GM12891 (cell line): ENCODE measurements at regions not wholly inside any gene's neighbourhood (a gene's known extent, or its start where the extent isn't known, plus 50 kb on each side); places are given as distances from the start of the nearest gene placed in this dataset.

ENCODE experiments used
- POLR2A ChIP-seq: IDR thresholded peaks from 2 replicates; pipeline ENCODE4 v1.6.1; 2011; ENCODE audit warnings: low read depth, low read length, control low read depth
- POLR2AphosphoS5 ChIP-seq: IDR thresholded peaks from 2 replicates; pipeline ENCODE4 v1.6.1; 2011; ENCODE audit warnings: low read depth, low read length, control low read depth
- POU2F2 ChIP-seq: IDR thresholded peaks from 2 replicates; pipeline ENCODE4 v1.6.1; 2011; ENCODE audit warnings: low read depth, mild to moderate bottlenecking, control low read depth, low read length, moderate library complexity
- SPI1 ChIP-seq: IDR thresholded peaks from 2 replicates; pipeline ENCODE4 v1.6.1; 2011; ENCODE audit warnings: low read depth, low read length, control low read depth
- TAF1 ChIP-seq: IDR thresholded peaks from 2 replicates; pipeline ENCODE4 v1.6.1; 2011; ENCODE audit warnings: low read depth, low read length, control low read depth

DNA sequence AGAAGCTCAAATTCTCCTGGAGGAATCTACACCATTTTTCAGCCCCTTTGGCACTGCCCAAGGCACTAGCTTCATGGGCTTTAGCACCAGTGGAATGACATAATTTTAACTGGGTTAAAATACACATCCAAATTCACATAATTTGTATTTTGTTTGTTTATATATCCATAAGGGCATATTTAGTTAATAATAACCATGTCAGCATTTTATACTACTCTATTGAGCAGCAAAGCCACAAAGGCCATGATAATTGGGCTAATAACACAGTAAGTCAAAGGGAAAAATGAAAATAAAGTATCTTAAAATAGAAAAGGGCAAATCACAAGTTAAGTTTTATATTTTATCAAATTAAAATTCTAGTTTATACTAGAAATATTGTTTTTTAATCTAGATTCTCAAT is 262.7 kb upstream of the TACR3 start:
- no peak for TF ChIP-seq POLR2AphosphoS5
- TF ChIP-seq POLR2A, result no peak
- TF ChIP-seq TAF1, result no peak
- no peak for TF ChIP-seq SPI1
- TF ChIP-seq POU2F2, result no peak
